NCI-H2196 treated with DMSO at 0.1 percent for 48 hours (cell line): ENCODE measurements at regions not wholly inside any gene's neighbourhood (a gene's known extent, or its start where the extent isn't known, plus 50 kb on each side); places are given as distances from the start of the nearest gene placed in this dataset.
A peak's percentile ranks its signal among the peaks of the same experiment; 100 is the strongest.

Experiments used
- DNase-seq: peaks from one replicate; lab custom pipeline; 2025; ENCODE audit not compliant: unreplicated experiment; lab: John Stamatoyannopoulos, UW

DNA sequence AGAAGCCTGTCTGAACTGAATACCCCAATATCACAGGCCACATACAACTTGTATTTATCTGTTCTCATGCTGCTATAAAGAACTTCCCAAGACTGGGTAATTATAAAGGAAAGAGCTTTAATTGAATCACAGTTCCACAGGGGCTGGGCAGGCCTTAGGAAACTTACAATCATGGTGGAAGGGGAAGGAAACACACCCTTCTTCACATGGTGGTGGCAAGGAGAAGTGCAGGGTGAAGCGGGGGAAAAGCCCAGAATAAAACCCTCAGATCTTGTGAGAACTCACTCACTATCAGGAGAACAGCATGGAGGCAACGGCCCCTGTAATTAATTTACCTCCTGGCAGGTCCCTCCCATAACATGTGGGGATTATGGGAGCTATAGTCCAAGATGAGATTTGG, 50.3 kb upstream of the FNDC1 start:
- DNase-seq = no peak

DNA sequence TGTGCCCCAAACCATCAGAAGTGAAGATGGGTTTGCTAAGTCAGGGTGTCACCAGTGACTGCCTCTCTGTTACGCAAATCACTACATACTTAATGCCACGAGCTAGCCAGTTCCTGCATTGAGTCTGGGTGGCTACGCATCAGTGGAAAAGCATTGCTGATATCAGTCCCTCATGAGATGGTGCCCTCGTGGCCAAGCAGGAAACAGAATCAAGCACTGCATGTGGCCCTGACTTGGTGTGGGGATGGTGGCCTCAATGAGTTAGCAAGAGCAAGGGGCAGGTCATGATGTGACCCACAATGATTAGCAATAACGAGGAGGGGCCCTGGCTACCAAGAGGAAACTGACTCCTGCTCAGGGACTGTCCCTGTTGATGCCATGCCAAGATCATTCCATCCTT, 51.6 kb upstream of the FNDC1 start:
- DNase-seq = no peak

DNA sequence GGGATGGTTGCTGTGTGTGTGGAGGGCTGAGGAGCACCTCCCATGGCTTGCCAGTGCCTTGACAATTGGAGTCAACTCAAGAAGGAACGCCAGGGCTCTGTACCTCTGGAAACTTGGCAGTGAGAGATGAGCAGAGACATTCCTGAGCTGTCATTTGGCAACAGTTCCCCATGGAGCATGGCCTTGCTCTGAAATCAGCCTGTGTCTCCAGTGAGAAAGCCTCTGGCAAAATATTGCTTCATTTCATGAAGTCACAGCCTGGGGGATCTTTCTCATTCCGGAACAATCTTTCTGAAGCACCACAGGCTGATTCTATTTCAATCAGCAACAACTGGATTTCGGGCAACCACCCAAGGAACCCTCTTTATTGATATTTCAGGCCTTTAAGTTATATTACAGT, 52.2 kb upstream of the FNDC1 start:
- no peak for DNase-seq

DNA sequence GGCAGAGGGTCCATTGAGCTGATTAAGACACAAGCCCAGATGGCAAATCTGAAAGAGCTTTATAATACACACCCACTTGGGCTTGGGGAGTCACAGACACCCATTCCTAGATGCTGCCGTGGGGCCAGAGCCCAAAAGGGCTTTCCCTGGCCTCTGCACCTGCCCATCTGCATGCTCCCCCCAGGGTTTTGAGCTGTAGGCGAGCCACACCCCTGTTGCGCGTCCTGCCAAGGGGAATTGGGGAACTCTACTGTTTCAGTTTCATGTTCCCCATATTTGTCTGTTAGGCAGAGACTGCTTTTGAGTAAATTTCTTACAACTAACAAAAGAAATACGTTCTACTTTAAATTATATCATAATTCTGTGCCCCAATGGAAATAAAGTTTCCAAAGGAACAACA, 52.9 kb upstream of the FNDC1 start:
- DNase-seq = no peak

DNA sequence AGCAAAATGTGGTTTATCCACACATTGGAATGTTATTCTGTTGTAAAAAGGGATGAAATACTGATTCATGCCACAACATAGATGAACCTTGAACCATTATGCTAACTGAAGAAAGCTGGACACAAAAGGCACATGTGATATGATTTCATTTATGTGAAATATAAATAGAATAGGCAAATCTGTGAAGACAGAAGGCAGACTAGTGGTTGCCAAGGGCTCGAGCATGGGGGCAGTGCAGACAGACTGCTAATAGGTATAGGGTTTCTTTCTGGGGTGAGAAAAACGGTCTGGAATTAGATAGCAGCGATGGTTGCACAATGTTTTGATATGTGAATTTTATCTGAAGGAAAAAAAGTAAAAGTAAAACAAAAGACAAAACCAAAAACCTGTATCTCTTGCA, 54.6 kb upstream of the FNDC1 start:
- no peak for DNase-seq

DNA sequence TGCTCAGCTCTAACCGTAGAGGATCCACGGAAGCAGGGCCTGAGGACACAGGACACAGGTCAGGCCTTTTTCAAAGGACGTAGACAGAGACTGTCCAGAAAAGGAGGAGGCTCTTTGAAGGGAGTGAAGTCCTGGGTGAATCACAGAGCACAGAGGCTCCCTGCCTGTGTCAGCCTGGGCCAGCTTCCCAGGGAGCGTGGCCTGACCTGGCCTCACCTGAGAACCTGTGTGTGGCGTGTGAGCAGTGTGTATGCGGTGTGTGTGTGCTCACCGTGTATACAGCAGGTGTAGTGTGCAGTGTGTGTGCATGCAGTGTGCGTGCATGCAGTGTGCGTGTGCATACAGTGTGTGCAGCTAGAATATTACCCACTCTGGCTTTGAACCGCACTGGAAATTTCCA, 56.0 kb upstream of the FNDC1 start:
- DNase-seq = no peak

DNA sequence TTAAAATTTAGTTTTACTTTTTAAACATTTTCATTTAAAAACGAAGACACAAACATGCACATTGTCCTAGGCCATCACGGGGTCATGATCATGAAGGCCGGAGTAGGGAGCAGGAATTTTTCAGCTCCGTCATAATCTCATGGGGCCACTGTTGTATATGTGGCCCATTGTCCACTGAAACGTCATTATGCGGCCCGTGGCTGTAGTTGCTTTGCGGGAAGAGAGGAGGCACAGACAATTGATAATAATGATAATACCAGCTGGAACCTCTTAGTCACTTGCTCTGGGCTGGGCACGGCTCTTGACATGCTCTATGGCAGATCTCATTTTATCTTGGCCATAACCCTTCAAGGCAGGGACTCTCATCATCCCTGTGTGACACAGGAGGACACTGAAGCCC, 56.5 kb upstream of the FNDC1 start:
- no peak for DNase-seq

DNA sequence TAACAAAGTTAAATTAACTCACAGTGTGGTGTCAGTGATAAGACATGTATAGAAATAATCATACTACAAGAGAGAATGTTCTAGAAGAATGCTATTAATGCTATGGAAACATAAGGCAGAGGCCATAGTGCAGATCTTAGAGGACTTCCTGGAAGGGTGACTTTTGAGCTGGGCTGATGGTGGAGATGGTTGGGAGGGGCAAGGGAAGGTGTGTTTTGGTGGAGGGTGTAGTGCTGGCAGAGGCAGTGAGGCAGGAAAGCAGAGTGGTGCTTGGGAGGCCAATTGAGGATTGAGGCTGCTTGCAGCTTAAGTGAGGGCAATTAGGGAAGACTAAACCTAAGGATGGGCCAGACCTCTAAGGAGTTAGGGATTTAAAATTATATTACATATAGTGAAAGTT, 58.5 kb upstream of the FNDC1 start:
- DNase-seq = no peak

DNA sequence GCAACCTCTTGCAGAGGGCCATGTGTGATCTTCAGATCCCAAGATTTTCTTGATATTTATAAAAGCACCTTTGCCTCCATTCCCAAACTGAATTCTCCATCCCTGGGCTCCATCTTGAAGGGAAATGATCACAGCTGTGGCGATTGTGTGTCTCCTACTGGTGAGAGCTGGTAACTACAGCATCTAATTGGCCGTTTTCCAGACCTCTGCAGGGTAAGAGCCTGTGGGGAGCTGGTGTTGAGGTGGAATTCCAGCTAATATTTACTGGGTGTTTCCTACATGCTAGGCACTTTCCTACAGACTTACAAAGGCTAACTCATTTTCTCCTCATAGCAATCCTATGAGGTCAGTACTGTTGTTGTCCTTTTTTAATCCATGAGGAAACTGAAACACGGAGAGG, 59.2 kb upstream of the FNDC1 start:
- no peak for DNase-seq

DNA sequence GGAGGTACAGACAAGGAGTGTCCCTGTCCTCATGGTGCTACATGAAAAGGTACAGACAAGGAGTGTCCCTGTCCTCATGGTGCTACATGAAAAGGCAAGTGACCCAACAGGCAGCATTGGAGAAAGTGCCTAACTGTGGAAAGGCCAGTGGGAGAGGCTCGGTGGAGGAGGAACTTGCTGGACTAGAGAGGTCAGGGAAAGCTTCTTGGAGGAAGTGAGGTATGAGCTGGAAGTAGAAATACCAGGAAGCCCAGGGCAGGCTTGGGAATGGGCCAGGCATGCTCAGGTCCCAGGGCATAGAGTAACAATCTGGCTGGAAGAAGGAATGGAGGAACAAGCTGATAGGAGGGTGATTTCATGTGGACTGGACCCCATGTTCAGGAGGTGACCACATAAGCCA, 59.8 kb upstream of the FNDC1 start:
- no peak for DNase-seq

DNA sequence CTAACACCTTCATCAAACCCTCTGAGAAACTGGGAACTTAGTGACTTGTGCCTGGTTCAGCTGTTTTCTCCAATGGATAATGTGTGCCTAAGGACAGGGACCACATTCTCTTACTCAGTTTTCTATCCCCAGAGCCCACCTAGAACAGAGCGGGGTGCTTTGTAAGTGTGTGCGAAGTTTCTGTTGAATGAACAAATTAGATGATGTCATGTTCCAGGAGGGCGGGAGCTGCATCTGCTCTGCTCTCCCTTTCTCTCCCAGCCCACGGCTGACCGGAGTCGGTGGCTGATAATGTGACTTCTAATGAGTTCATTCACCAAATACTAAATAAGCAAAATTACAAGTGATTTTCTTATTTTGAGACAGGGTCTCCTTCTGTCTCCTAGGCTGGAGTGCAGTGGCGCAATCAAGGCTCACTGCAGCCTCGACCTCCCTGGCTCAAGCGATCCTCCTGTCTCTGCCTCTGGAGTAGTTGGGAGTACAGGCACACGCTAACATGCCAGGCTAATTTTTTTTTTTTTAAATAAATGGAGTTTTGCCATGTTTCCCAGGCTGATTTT, 60.7 kb upstream of the FNDC1 start:
- DNase-seq = no peak

DNA sequence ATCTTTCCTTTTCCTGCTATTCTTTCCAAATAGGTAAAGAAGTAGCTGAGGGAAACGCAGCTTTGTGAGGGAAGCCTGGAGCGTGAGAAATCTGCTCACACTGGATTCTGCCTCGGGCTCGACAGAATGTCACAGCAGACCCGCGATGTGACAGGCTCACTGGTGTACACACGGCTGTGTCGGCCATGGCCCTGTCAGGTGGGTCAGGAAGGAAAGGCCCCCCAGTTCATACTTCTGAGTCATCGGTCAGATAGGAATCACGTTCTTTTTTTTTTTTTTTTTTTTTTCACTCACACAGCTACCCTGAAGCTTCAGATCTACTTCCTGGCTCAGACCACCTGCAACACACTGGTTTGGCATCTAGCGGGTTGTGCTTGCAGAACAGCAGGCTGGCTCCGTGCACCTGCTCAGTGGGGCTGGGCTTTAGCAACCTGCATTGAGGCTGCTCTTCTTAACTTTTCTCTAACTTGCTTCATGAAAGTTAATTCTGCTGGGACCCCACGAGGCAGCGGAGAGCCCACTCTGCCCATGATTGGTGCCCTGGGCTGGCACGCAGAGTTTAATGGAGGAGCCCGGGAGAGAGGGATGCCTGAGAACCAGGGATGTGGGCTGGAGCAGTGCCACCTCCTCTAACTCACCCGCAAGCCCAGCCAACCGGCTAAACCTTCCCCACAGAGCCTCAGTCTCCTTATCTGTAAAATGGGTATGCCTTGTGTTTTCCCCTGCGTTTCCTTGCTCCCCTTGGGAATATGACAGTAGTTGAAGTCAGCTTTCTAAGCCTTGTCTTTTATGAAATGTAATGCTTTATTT, 61.5 kb upstream of the FNDC1 start:
- no peak for DNase-seq

DNA sequence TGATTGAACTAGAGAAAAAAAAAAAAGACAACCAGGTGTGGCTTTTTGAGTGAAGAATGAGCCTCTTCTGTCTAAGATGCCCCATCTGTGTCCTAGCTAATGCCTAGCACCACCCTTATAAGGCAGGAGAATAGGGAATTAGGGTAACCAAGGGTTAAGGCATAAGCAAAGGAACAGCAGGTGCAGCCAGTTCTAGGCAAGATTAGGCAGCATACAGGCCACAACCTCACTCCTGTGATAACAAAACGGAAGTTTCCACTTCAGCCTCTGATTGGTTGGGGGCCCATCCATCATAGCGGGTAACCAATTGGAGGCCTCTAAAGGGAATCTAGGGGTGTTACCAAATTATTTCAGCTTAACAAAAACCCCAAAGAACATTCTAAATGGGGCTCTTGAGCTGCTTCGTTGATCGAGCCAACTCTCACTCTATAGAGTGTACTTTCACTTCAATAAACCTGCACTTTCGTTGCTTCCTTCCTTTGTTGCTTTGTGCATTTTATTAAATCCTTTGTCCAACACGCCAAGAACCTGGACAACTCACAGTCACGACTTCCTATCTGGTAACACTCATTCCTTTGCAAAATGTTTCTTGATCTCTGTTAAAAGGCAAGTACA, 61.9 kb upstream of the TAGAP start:
- DNase-seq = peak; percentile 47

DNA sequence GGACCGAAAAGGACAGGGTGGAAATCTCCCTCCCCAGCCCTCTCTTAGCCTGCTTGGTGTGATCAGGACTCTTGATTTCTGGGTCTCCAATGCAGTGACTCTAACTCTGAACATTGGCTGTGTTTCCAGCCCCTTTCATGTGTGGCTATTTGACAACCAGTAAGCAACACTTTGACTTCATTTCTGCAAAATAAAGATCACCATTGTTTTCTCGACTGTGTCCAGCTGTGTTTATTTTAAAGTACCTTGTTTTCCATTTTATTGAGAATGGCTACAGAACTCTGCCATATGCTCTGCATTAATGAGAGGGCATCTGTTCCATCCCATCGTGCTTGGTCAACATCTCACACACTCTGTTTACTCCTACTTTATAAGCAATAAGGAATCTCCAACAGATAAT, 60.9 kb upstream of the TAGAP start:
- DNase-seq = no peak

DNA sequence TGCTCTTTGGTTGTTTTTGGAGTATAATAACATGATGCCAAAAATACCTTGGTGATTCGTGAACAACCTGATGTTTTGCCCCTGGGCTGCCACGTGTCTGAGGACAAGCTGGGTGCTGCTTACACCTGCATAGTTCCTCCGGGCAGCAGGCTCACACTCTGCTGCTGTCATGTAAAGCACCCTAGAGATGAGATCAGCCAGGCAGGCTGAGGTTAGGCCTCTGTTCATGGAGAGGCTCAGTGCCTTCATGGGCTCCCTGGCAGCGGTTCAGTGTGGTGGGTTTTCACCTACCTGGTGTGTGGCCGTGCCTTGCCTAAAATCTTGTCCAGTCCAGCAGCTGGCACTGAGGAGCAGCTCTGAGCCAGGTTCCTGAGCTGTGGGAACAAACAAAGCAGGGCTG, 60.1 kb upstream of the TAGAP start:
- no peak for DNase-seq

DNA sequence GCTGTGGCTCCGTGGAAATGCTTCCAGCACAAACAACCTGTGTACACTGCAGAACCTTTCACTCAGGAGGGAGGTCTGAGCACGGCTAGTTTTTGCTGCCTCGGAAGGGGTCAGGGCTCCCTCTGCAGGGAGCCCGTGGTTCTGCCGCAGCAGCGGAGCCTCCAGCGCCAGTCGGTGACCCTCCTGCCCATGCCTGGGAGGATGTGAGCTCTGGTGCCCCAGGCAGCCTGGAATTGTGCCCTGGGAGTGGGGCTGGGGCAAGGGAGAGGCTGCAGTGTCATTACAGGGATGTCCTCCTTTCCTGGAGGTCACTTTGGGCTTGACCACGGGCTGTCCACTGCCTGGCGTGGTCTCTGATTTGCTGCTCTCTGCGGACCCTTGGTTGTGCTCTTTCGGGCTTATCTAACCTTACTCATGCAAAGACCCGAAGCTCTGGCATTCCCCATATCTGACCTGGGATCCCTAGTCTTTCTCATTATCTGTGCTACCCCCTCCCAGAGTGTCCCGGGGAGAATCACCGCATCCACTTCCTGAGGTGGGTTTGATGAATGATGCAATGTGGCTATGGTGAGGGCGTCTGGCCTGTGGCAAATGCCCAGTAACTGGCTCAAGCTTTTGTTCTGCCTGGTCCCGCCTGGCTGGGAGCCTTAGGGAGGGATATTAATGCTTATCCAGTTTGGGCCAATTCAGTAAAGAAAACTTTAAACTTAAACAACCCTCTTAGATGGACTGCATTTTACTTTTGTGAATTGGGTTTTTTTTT, 59.6 kb upstream of the TAGAP start:
- peak; percentile 31 for DNase-seq

DNA sequence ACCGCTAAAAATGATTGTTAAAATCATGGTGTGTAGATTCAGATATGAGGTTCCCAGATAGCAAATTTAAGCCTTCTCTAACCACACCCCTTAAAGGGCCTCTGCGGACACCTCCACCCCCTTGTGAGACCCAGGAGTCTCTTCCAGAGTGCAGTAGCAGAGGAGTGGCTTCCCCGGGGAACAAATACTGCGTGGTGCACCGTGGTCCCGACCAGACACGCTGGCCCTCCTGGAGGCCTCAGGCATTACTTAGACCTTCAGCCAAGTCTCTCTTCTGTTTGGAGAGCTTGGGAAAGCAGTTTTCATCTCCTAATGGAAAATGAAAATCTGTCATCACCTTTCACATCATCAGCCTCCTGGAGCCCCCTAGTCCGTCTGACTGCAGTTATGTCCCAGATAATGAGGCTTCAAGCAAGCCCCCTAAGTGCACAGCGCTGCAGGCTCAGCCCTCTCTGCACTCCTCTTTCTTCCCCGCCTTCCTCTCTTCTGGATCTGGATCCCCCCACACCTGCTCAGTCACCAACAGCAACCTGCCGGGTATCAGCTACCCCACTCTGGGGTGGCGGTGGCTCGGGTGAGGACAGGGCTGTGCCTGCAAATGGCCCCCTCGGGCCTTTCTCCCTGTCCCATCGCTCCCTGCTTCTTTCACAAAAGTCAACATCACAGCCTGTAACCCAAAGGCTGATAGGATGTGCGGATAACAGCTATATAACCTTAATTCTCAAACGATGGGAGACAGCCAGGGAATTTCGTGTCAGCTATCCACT, 58.8 kb upstream of the TAGAP start:
- no peak for DNase-seq

DNA sequence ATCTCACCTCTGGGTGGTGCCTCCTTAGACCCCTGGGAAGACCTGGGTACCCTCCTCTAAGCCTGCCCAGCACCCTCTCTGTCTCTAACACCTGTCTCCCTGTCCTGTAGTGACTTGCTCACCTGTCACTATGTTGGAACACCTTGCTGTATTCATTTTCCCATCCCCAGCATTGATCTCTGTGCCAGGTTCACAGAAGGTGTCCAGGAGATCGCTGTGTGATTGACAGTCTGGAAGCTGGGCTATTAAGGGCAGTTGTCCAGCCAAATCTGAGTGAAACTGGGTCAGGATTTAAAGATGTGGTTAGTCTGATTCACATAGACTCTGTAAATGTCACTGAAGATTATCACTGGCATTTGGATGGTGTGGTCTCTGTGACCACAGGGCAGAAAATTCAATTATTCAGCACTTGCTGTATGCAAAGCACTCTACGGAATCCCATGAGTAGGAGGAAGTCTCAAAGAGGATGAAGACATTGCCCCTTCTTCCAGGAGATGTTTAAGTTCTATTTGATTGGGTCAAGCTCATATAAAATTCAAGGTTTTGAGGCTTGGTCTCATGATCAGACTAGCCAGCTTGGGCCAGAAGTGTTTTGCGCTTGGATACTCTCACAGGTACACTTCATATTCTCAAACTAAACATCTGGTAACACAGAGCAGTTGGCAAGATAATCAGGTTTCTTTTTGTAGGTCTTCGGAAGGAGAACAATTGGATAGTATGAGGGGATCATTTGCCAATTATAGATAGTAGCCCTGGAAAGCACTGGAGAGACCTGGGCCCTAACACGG, 57.8 kb upstream of the TAGAP start:
- no peak for DNase-seq

DNA sequence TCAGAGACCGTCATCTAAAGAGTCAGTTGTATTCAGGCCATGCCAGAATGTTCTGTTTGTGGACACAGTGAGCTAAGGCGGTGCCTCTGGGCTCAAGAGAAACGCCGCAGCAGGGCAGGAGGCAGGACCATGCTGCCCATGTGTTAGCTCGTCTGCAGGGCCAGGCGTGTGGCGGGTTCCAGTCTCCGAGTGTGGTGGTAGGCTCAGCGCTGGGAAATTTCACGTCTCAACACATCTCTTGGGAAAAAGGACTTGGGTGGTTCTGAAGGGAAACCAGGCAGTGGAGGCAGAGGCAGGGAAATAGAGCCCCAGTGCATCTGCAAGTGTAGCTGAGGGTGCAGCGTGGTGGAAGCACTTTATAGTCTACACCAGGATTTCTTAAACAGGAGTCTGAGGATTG, 56.9 kb upstream of the TAGAP start:
- no peak for DNase-seq

DNA sequence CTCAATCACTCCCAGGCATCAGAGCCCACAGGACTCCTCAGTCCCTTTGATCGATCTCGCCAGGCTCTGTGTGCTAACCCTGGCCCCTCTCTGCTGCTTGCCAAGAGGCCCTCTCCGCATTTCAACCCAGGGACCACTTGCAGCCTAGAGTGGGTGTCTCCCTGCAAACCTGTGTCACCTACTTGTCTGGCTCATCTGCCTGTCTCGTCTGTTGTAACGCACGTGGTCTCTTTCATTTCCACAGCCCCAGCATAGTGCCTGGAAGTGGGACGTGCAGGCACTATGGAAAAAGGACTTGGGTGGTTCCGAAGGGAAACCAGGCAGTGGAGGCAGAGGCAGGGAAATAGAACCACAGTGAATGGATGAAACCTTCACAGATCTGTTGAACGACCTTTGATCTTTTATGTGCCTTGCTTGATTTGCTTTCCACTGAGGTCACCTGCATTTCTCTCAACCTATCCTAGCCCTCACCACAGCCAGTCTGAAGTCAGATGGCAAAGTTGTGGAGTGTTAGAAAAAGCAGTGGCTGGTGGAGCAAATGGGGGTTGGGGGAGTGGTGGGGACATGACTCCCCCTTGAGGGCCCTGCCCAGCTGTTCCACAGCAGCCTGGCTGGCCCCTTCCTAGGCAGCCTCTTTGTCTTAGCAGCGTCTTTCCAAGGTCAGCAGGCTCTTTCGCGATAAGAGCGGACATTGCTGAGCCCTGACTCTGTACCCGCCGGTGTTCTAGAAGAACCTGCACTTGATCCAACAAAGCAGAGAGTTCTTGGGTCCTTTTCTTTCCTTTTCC, 55.8 kb upstream of the TAGAP start:
- DNase-seq = no peak
